ENCODE measurements at regions not wholly inside any gene's neighbourhood (a gene's known extent, or its start where the extent isn't known, plus 50 kb on each side); places are given as distances from the start of the nearest gene placed in this dataset.

DNA sequence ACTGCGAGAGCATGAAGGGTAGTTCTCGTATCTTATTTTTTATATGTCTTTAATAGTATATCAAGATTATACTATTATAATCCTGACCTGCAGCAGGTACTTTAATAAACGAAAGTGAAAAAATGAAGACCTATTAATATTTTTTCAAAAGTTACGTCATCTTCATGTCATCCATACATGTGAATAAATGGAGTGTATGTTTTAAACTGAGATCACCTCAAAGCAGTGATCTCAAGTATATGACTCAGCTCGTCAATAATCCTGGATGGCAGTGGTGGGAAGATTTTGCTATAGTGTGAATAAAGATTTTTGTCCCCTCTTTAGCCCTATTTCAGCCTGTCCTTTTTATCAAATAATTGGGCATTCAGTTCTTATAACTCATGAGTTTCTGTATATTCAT lies 166.3 kb upstream of the FBXO11 start:
- Histone ChIP-seq H3K9me3 (ENCODE audit: low read depth) (no peaks in the 10 kb centered on the region), H3K4me3 (no peak overlapping the region), H3K36me3 (no peaks in the 10 kb centered on the region), H3K27ac (no peak overlapping the region), H3K4me1 (ENCODE audit: low read depth) (no peaks in the 10 kb centered on the region), H3K27me3 (no peaks in the 10 kb centered on the region)
- no peak for DNase-seq (ENCODE audit: low read depth in 1 of 2, low spot score in 1 of 2)
- TF ChIP-seq, protein P1, sequence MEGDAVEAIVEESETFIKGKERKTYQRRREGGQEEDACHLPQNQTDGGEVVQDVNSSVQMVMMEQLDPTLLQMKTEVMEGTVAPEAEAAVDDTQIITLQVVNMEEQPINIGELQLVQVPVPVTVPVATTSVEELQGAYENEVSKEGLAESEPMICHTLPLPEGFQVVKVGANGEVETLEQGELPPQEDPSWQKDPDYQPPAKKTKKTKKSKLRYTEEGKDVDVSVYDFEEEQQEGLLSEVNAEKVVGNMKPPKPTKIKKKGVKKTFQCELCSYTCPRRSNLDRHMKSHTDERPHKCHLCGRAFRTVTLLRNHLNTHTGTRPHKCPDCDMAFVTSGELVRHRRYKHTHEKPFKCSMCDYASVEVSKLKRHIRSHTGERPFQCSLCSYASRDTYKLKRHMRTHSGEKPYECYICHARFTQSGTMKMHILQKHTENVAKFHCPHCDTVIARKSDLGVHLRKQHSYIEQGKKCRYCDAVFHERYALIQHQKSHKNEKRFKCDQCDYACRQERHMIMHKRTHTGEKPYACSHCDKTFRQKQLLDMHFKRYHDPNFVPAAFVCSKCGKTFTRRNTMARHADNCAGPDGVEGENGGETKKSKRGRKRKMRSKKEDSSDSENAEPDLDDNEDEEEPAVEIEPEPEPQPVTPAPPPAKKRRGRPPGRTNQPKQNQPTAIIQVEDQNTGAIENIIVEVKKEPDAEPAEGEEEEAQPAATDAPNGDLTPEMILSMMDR (IDR thresholded peaks at IDR 0.05; ENCODE audit: low read depth, low read length), result no peak

DNA sequence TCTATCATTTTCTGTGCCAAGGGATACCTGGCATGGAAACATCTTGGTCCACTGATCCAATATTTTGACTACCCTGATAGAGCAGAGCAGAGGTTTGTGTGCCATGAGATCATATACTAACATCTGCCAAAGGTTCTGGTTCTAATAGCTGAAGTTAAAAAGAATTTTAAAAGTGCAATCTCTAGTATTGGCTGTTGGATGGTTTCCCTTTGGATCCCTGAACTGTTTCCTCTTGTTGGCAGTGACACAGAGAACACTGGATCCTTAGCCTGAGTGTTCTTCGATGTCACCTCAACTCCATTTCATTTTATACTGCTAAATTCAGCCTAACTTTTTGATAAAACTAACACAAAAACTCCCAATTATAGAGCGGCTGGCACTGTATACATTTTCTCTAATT lies 169.3 kb upstream of the FBXO11 start:
- H3K9me3 ChIP-seq (ENCODE audit: low read depth), result no peaks in the 10 kb centered on the region
- H3K4me1 ChIP-seq (ENCODE audit: low read depth), result no peaks in the 10 kb centered on the region
- H3K27me3 ChIP-seq, result no peaks in the 10 kb centered on the region
- no peak overlapping the region for H3K4me3 ChIP-seq
- DNase-seq (ENCODE audit: low read depth in 1 of 2, low spot score in 1 of 2), result no peak
- H3K36me3 ChIP-seq, result no peaks in the 10 kb centered on the region
- TF ChIP-seq, protein P1 (IDR thresholded peaks at IDR 0.05; ENCODE audit: low read depth, low read length), result no peak
- no peak overlapping the region for H3K27ac ChIP-seq

DNA sequence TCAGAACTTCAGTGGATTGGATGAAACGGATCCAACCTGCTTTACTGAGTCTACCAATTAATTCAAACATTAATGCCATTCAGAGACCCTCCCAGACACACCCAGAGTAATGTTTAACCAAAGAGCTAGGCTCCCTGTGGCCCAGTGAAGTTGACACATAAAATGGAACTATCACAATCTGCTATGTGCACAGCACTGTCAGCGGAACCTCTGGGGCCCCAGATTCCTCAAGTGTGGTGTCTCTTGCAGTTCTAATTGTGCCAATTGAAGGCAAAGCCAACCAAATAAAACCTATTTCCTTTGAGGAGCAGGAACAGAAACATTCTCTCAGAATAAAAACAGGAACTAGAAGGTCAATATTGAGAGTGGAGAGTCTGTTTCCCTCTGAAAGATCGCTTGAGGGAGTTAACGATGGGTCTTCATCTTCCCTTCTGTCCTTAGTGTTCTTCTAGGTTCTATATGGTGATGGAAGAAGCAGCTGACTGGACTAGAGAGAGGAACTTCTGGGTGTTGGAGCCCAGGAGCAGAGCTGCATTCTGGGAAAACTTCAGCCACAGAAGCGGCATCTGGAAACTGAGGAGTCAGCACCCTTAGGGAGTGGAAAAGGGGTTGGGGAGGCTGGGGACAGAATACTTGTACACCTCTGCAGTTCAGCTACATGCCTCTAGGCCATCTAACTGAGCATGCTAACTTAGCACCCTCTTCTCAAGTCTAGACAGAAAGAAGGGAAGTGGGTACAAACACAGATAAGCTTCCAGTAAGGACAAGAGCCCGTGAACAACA lies 174.4 kb upstream of the FBXO11 start:
- TF ChIP-seq, protein P1 (IDR thresholded peaks at IDR 0.05; ENCODE audit: low read depth, low read length), result no peak
- Histone ChIP-seq H3K27me3 (no peaks in the 10 kb centered on the region), H3K27ac (no peak overlapping the region), H3K36me3 (no peaks in the 10 kb centered on the region), H3K4me3 (no peak overlapping the region), H3K4me1 (ENCODE audit: low read depth) (no peaks in the 10 kb centered on the region), H3K9me3 (ENCODE audit: low read depth) (no peaks in the 10 kb centered on the region)
- DNase-seq (ENCODE audit: low read depth in 1 of 2, low spot score in 1 of 2), result no peak

DNA sequence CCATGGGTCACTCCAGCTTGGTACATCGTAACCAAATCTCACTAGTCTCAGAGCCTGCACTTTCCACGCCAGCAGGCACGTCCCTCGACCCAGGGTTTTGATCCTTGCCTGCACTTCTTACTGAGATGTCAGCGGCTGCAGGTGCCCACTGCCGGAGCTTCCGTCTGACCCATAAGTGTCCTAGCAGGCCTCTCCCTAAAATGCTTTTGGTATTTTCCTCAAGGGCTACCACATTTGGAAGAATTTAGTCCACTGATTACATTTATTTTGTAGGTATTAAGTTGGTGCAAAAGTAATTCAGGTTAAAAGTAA lies 175.0 kb upstream of the FBXO11 start:
- no peaks in the 10 kb centered on the region for H3K27me3 ChIP-seq
- H3K9me3 ChIP-seq (ENCODE audit: low read depth), result no peaks in the 10 kb centered on the region
- no peaks in the 10 kb centered on the region for H3K36me3 ChIP-seq
- TF ChIP-seq, protein P1 (IDR thresholded peaks at IDR 0.05; ENCODE audit: low read depth, low read length), result no peak
- H3K27ac ChIP-seq, result no peak overlapping the region
- no peaks in the 10 kb centered on the region for H3K4me1 ChIP-seq (ENCODE audit: low read depth)
- DNase-seq (ENCODE audit: low read depth in 1 of 2, low spot score in 1 of 2), result no peak
- H3K4me3 ChIP-seq, result no peak overlapping the region

DNA sequence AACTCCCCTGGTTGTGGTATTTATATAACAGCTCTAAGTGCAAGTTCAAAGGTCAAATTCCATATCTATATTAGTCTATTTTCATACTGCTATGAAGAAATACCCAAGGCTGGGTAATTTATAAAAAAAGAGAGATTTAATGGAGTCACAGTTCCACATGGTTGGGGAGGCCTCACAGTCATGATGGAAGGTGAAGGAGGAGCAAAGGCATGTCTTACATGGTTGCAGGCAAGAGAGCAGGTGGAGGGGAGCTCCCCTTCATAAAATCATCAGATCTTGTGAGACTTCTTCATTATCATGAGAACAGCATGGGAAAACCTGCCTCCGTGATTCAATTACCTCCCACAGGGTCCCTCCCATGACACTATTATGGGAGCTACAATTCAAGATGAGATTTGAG lies 179.6 kb upstream of the FBXO11 start:
- H3K27me3 ChIP-seq, result no peaks in the 10 kb centered on the region
- no peaks in the 10 kb centered on the region for H3K9me3 ChIP-seq (ENCODE audit: low read depth)
- no peaks in the 10 kb centered on the region for H3K4me1 ChIP-seq (ENCODE audit: low read depth)
- no peaks in the 10 kb centered on the region for H3K36me3 ChIP-seq
- no peak for DNase-seq (ENCODE audit: low read depth in 1 of 2, low spot score in 1 of 2)
- TF ChIP-seq, protein P1 (IDR thresholded peaks at IDR 0.05; ENCODE audit: low read depth, low read length), result no peak
- H3K27ac ChIP-seq, result no peak overlapping the region
- no peak overlapping the region for H3K4me3 ChIP-seq

Measured in cardiac muscle cell (in vitro differentiated cells and primary cell).